ENCODE measurements at regions not wholly inside any gene's neighbourhood (a gene's known extent, or its start where the extent isn't known, plus 50 kb on each side); places are given as distances from the start of the nearest gene placed in this dataset.

- TF ChIP-seq CTCF (IDR thresholded peaks at IDR 0.05; ENCODE audit: control extremely low read depth, extremely low read depth, low read depth, missing control alignments): no peak
- POLR2A ChIA-PET: no interaction called here
- no peak for DNase-seq (ENCODE audit: extremely low spot score)
- CTCF ChIA-PET: no interaction called here
These were observed 145.1 kb downstream of the SIPA1L2 start for GRCh38 chr1:232484856-232485255.

- ChIA-PET POLR2A (no interaction called here), CTCF (interaction anchor here (1.2 kb wide), 1 partner anchor 13 kb away, joined by 3 read pairs; no protein-coding TSS in a partner anchor)
- no peak for TF ChIP-seq CTCF (IDR thresholded peaks at IDR 0.05; ENCODE audit: control extremely low read depth, extremely low read depth, low read depth, missing control alignments)
- DNase-seq (ENCODE audit: extremely low spot score): no peak
These were observed 146.1 kb downstream of the SIPA1L2 start for GRCh38 chr1:232483826-232484225.

GRCh38 chr1:232481091-232481490 is 148.8 kb downstream of the SIPA1L2 start:
- no peak for DNase-seq (ENCODE audit: extremely low spot score)
- no peak for TF ChIP-seq CTCF (IDR thresholded peaks at IDR 0.05; ENCODE audit: control extremely low read depth, extremely low read depth, low read depth, missing control alignments)
- POLR2A ChIA-PET: no interaction called here
- CTCF ChIA-PET: no interaction called here

GRCh38 chr1:232477728-232478127 is 152.2 kb downstream of the SIPA1L2 start:
- ChIA-PET POLR2A (no interaction called here), CTCF (no interaction called here)
- no peak for TF ChIP-seq CTCF (IDR thresholded peaks at IDR 0.05; ENCODE audit: control extremely low read depth, extremely low read depth, low read depth, missing control alignments)
- no peak for DNase-seq (ENCODE audit: extremely low spot score)

GRCh38 chr1:232476538-232476950 is 153.4 kb downstream of the SIPA1L2 start:
- no peak for DNase-seq (ENCODE audit: extremely low spot score)
- POLR2A ChIA-PET: no interaction called here
- CTCF ChIA-PET: interaction anchor here (1.2 kb wide), 1 partner anchor 8 kb away, joined by 3 read pairs; no protein-coding TSS in a partner anchor
- TF ChIP-seq CTCF (IDR thresholded peaks at IDR 0.05; ENCODE audit: control extremely low read depth, extremely low read depth, low read depth, missing control alignments): no peak

- ChIA-PET POLR2A (no interaction called here), CTCF (no interaction called here)
- DNase-seq (ENCODE audit: extremely low spot score): no peak
- no peak for TF ChIP-seq CTCF (IDR thresholded peaks at IDR 0.05; ENCODE audit: control extremely low read depth, extremely low read depth, low read depth, missing control alignments)
These were observed 155.1 kb downstream of the SIPA1L2 start for GRCh38 chr1:232474826-232475225.

GRCh38 chr1:232473900-232474299 is 156.0 kb downstream of the SIPA1L2 start:
- no peak for DNase-seq (ENCODE audit: extremely low spot score)
- no peak for TF ChIP-seq CTCF (IDR thresholded peaks at IDR 0.05; ENCODE audit: control extremely low read depth, extremely low read depth, low read depth, missing control alignments)
- ChIA-PET CTCF (no interaction called here), POLR2A (no interaction called here)

Data from GM10248 (cell line).